H9 (cell line): ENCODE measurements at regions not wholly inside any gene's neighbourhood (a gene's known extent, or its start where the extent isn't known, plus 50 kb on each side); places are given as distances from the start of the nearest gene placed in this dataset.

Experiments used
- DNase-seq: peaks from one replicate; pipeline ENCODE4 v3.0.0-alpha.2; 2017
- H2AFZ ChIP-seq: one replicate; pipeline ENCODE4 v1.6.1; 2013; ENCODE audit warnings: mild to moderate bottlenecking, low read length, control low read depth, moderate library complexity
- H2AK5ac ChIP-seq: 2 replicates; pipeline ENCODE4 v1.6.1; 2013; ENCODE audit warnings: low read length, control low read depth, mixed read lengths; ENCODE audit not compliant: insufficient read length
- H2BK120ac ChIP-seq: one replicate; pipeline ENCODE4 v1.6.1; 2013; ENCODE audit warnings: low read depth, mild to moderate bottlenecking, low read length, control low read depth, inconsistent platforms; ENCODE audit not compliant: poor library complexity, severe bottlenecking
- H2BK12ac ChIP-seq: 2 replicates; pipeline ENCODE4 v1.6.1; 2013; ENCODE audit warnings: low read length, control low read depth, mixed read lengths, low read depth; ENCODE audit not compliant: insufficient read length
- H2BK15ac ChIP-seq: 2 replicates; pipeline ENCODE4 v1.6.1; 2013; ENCODE audit warnings: low read depth, low read length, control low read depth
- H2BK20ac ChIP-seq: one replicate; pipeline ENCODE4 v1.6.1; 2013; ENCODE audit warnings: low read depth, mild to moderate bottlenecking, low read length, control low read depth, inconsistent platforms; ENCODE audit not compliant: poor library complexity, severe bottlenecking
- H2BK5ac ChIP-seq: 2 replicates; pipeline ENCODE4 v1.6.1; 2013; ENCODE audit warnings: low read length, control low read depth, mixed read lengths; ENCODE audit not compliant: insufficient read length
- H3K14ac ChIP-seq: 2 replicates; pipeline ENCODE4 v1.6.1; 2013; ENCODE audit warnings: low read length, control low read depth; ENCODE audit not compliant: insufficient read depth
- H3K18ac ChIP-seq: 2 replicates; pipeline ENCODE4 v1.6.1; 2013; ENCODE audit warnings: low read depth, mild to moderate bottlenecking, mixed read lengths, low read length, control low read depth; ENCODE audit not compliant: insufficient read length
- H3K23ac ChIP-seq: 2 replicates; pipeline ENCODE4 v1.6.1; 2013; ENCODE audit warnings: low read length, control low read depth, mixed read lengths, low read depth; ENCODE audit not compliant: insufficient read length
- H3K23me2 ChIP-seq: 2 replicates; pipeline ENCODE4 v1.6.1; 2013; ENCODE audit warnings: low read depth, mild to moderate bottlenecking, mixed read lengths, low read length, control low read depth; ENCODE audit not compliant: insufficient read length, poor library complexity, severe bottlenecking
- H3K27ac ChIP-seq: 2 replicates; pipeline ENCODE4 v1.5.1; 2013; ENCODE audit warnings: low read length, control low read depth, mixed read lengths, low read depth; ENCODE audit not compliant: insufficient read length
- H3K27me3 ChIP-seq: 2 replicates; pipeline ENCODE4 v1.6.1; 2013; ENCODE audit warnings: low read length, control low read depth, inconsistent platforms; ENCODE audit not compliant: insufficient read depth
- H3K4ac ChIP-seq: 2 replicates; pipeline ENCODE4 v1.6.1; 2013; ENCODE audit warnings: low read depth, mild to moderate bottlenecking, control low read depth, inconsistent platforms, low read length, moderate library complexity
- H3K4me1 ChIP-seq: 2 replicates; pipeline ENCODE4 v1.6.1; 2013; ENCODE audit warnings: low read length, control low read depth, inconsistent platforms; ENCODE audit not compliant: insufficient read depth
- H3K4me2 ChIP-seq: 2 replicates; pipeline ENCODE4 v1.6.1; 2013; ENCODE audit warnings: low read length, control low read depth, mixed read lengths; ENCODE audit not compliant: insufficient read length, insufficient read depth
- H3K56ac ChIP-seq: 2 replicates; pipeline ENCODE4 v1.6.1; 2013; ENCODE audit warnings: low read depth, mild to moderate bottlenecking, mixed read lengths, low read length, control low read depth; ENCODE audit not compliant: insufficient read length
- H3K79me1 ChIP-seq: 2 replicates; pipeline ENCODE4 v1.6.1; 2013; ENCODE audit warnings: low read depth, mild to moderate bottlenecking, moderate library complexity, low read length, control low read depth, inconsistent platforms; ENCODE audit not compliant: insufficient read depth, poor library complexity, severe bottlenecking
- H3K79me2 ChIP-seq: 2 replicates; pipeline ENCODE4 v1.6.1; 2013; ENCODE audit warnings: low read length, control low read depth, inconsistent platforms; ENCODE audit not compliant: insufficient read depth
- H3K9ac ChIP-seq: 2 replicates; pipeline ENCODE4 v1.6.1; 2013; ENCODE audit warnings: low read length, control low read depth, mixed read lengths; ENCODE audit not compliant: insufficient read length; ENCODE audit errors: extremely low read depth
- H3K9me3 ChIP-seq: one replicate; pipeline ENCODE4 v1.6.1; 2013; ENCODE audit warnings: low read depth, low read length, inconsistent platforms; ENCODE audit not compliant: control insufficient read depth
- H3T11ph ChIP-seq: one replicate; pipeline ENCODE4 v1.6.1; 2013; ENCODE audit warnings: mild to moderate bottlenecking, low read length, control low read depth, inconsistent platforms
- H4K20me1 ChIP-seq: one replicate; pipeline ENCODE4 v1.6.1; 2013; ENCODE audit not compliant: control insufficient read depth, insufficient read length, insufficient read depth
- H4K5ac ChIP-seq: 2 replicates; pipeline ENCODE4 v1.6.1; 2013; ENCODE audit warnings: low read depth, mild to moderate bottlenecking, mixed read lengths, low read length, control low read depth; ENCODE audit not compliant: insufficient read length
- H4K8ac ChIP-seq: replicated peaks from 2 replicates; pipeline ENCODE4 v1.6.1; 2013; ENCODE audit warnings: low read length, control low read depth, mixed read lengths, low read depth; ENCODE audit not compliant: insufficient read length
- H4K91ac ChIP-seq: 2 replicates; pipeline ENCODE4 v1.6.1; 2013; ENCODE audit warnings: low read depth, mild to moderate bottlenecking, moderate library complexity, mixed read lengths, low read length, control low read depth; ENCODE audit not compliant: insufficient read length
- H3K27ac Mint-ChIP-seq, 3 experiments: 2 replicates in 2 of 3; 3 replicates in 1 of 3; pipeline ENCODE4 v1.8.0; 2020 to 2021; ENCODE audit warnings: mixed read lengths in 3 of 3, mild to moderate bottlenecking in 1 of 3, moderate library complexity in 1 of 3
- H3K27me3 Mint-ChIP-seq: 2 replicates; pipeline ENCODE4 v1.8.0; 2021; ENCODE audit warnings: low read depth, mild to moderate bottlenecking, moderate library complexity, mixed read lengths
- H3K36me3 Mint-ChIP-seq, 3 experiments: 2 replicates in 2 of 3; 3 replicates in 1 of 3; pipeline ENCODE4 v1.8.0; 2020 to 2021; ENCODE audit warnings: low read depth in 3 of 3, mixed read lengths in 3 of 3; ENCODE audit not compliant: insufficient read depth in 1 of 3
- H3K4me1 Mint-ChIP-seq, 2 experiments: 2 replicates each; pipeline ENCODE4 v1.8.0; 2020; ENCODE audit warnings: mixed read lengths in 2 of 2
- H3K4me3 Mint-ChIP-seq, 2 experiments: 2 replicates in 1 of 2; 3 replicates in 1 of 2; pipeline ENCODE4 v1.8.0; 2020 to 2021; ENCODE audit warnings: mild to moderate bottlenecking in 2 of 2, mixed read lengths in 2 of 2, moderate library complexity in 1 of 2
- H3K9me3 Mint-ChIP-seq, 2 experiments: 2 replicates in 1 of 2; 3 replicates in 1 of 2; pipeline ENCODE4 v1.8.0; 2020; ENCODE audit warnings: mild to moderate bottlenecking in 2 of 2, mixed read lengths in 2 of 2, moderate library complexity in 1 of 2
- CTCF ChIP-seq: fragments of 200-600 bp; sonication (generic); conservative IDR thresholded peaks from 3 replicates; pipeline ENCODE4 v1.8.0; 2021; ENCODE audit warnings: antibody characterized with exemption, mild to moderate bottlenecking
- WGBS: extraction: QIAGEN DNeasy Blood & Tissue Kit; methylation state at CpG from one replicate; pipeline ENCODE4 v1.1.7; 2013; ENCODE audit warnings: missing lambda C conversion rate, low lambda C conversion rate, mixed read lengths; ENCODE audit not compliant: insufficient read length; ENCODE audit errors: extremely low coverage; 5-methylcytosine and 5-hydroxymethylcytosine counted together

- H3K9me3 ChIP-seq, result no peaks in the 10 kb centered on the region
- H3K4me3 Mint-ChIP-seq, result no peak overlapping the region
- no peak overlapping the region for H3K9ac ChIP-seq
- H4K8ac ChIP-seq, result no peak overlapping the region
- no peak overlapping the region for H3K18ac ChIP-seq
- H3K27ac Mint-ChIP-seq, result no peak overlapping the region
- H3K23me2 ChIP-seq, result no peaks in the 10 kb centered on the region
- no peak overlapping the region for H2BK20ac ChIP-seq
- no peak overlapping the region for H2BK120ac ChIP-seq
- H3K56ac ChIP-seq, result no peak overlapping the region
- H3K36me3 Mint-ChIP-seq, result no peaks in the 10 kb centered on the region
- TF ChIP-seq CTCF, result no peak
- no peak overlapping the region for H2BK15ac ChIP-seq
- H3K4ac ChIP-seq, result no peak overlapping the region
- no CpG with 5 or more reads among the region's 3 CpGs for WGBS
- no peak overlapping the region for H3K14ac ChIP-seq
- H3K23ac ChIP-seq, result no peak overlapping the region
- no peak overlapping the region for H2AFZ ChIP-seq
- DNase-seq, result no peak
- no peaks in the 10 kb centered on the region for H3K9me3 Mint-ChIP-seq
- no peaks in the 10 kb centered on the region for H3K27me3 ChIP-seq
- no peak overlapping the region for H4K5ac ChIP-seq
- H3K27ac ChIP-seq, result no peak overlapping the region
- H3K79me2 ChIP-seq, result no peaks in the 10 kb centered on the region
- H2AK5ac ChIP-seq, result no peak overlapping the region
- H3K27me3 Mint-ChIP-seq, result peaks cover 2% of the 10 kb centered on the region; the same call in 1 of the 2 replicates
- no peak overlapping the region for H3K4me2 ChIP-seq
- H4K20me1 ChIP-seq, result no peaks in the 10 kb centered on the region
- no peaks in the 10 kb centered on the region; the same call in 1 of the 2 replicates for H3K4me1 ChIP-seq
- H2BK12ac ChIP-seq, result no peak overlapping the region
- H3T11ph ChIP-seq, result no peak overlapping the region
- peaks cover 17 to 27% of the 10 kb centered on the region in 2 experiments for H3K4me1 Mint-ChIP-seq
- H4K91ac ChIP-seq, result no peak overlapping the region
- no peaks in the 10 kb centered on the region for H3K79me1 ChIP-seq
- no peak overlapping the region for H2BK5ac ChIP-seq
Observed at GRCh38 chr3:56990641-56991015, 69.8 kb upstream of the SPATA12 start.
